OCI-LY1 (cell line): ENCODE measurements at regions not wholly inside any gene's neighbourhood (a gene's known extent, or its start where the extent isn't known, plus 50 kb on each side); places are given as distances from the start of the nearest gene placed in this dataset.

Experiments used
- CTCF ChIP-seq: fragments of 200-600 bp; sonication (generic), shearing (Covaris generic); IDR thresholded peaks from 2 replicates; pipeline ENCODE4 v1.5.1; 2017; ENCODE audit warnings: mild to moderate bottlenecking, antibody characterized with exemption, low read length, moderate library complexity, mixed read lengths
- EZH2 ChIP-seq: fragments of 200-600 bp; sonication (generic), shearing (Covaris generic); IDR thresholded peaks from 2 replicates; pipeline ENCODE4 v1.8.0; 2017; ENCODE audit warnings: borderline replicate concordance, mixed run types, mild to moderate bottlenecking, antibody characterized with exemption, low read length, moderate library complexity, mixed read lengths

- TF ChIP-seq CTCF (no peak), EZH2 (no peak)
Observed at GRCh38 chr17:79317916-79318315, 243.3 kb downstream of the ENGASE start.
